ENCODE measurements at regions not wholly inside any gene's neighbourhood (a gene's known extent, or its start where the extent isn't known, plus 50 kb on each side); places are given as distances from the start of the nearest gene placed in this dataset.

- no peak for DNase-seq
- no peaks in the 10 kb centered on the region for H3K9me3 ChIP-seq
- H3K4me1 ChIP-seq (ENCODE audit: low read depth), result no peaks in the 10 kb centered on the region
- intact Hi-C loops (cut with DNase I, micrococcal nuclease), result no loop called here
- no peak for ATAC-seq
- no peak for TF ChIP-seq CTCF (IDR thresholded peaks at IDR 0.05)
- no peaks in the 10 kb centered on the region for H3K36me3 ChIP-seq (ENCODE audit: low read depth)
- H3K4me3 ChIP-seq, result no peak overlapping the region
Observed at GRCh38 chr1:238177960-238178645, 287.4 kb upstream of the ZP4 start.

- intact Hi-C loops (cut with DNase I, micrococcal nuclease), result no loop called here
- DNase-seq, result no peak
- no peaks in the 10 kb centered on the region for H3K4me1 ChIP-seq (ENCODE audit: low read depth)
- no peaks in the 10 kb centered on the region for H3K9me3 ChIP-seq
- ATAC-seq, result no peak
- no peaks in the 10 kb centered on the region for H3K36me3 ChIP-seq (ENCODE audit: low read depth)
- no peak overlapping the region for H3K4me3 ChIP-seq
- TF ChIP-seq CTCF (IDR thresholded peaks at IDR 0.05), result no peak
Observed at GRCh38 chr1:238177351-238177750, 286.6 kb upstream of the ZP4 start.

- no peak for ATAC-seq
- Histone ChIP-seq H3K9me3 (no peaks in the 10 kb centered on the region), H3K4me1 (ENCODE audit: low read depth) (no peaks in the 10 kb centered on the region), H3K4me3 (no peak overlapping the region), H3K36me3 (ENCODE audit: low read depth) (no peaks in the 10 kb centered on the region)
- TF ChIP-seq CTCF (IDR thresholded peaks at IDR 0.05), result no peak
- DNase-seq, result no peak
- intact Hi-C loops (cut with DNase I, micrococcal nuclease), result no loop called here
Observed at GRCh38 chr1:238176441-238176840, 285.7 kb upstream of the ZP4 start.

GRCh38 chr1:238171985-238172384 lies 281.3 kb upstream of the ZP4 start:
- H3K9me3 ChIP-seq, result no peaks in the 10 kb centered on the region
- H3K4me3 ChIP-seq, result no peak overlapping the region
- ATAC-seq (no peak), DNase-seq (no peak)
- intact Hi-C loops (cut with DNase I, micrococcal nuclease), result no loop called here
- no peak for TF ChIP-seq CTCF (IDR thresholded peaks at IDR 0.05)
- no peaks in the 10 kb centered on the region for H3K4me1 ChIP-seq (ENCODE audit: low read depth)
- H3K36me3 ChIP-seq (ENCODE audit: low read depth), result no peaks in the 10 kb centered on the region

GRCh38 chr1:238161955-238162354 lies 271.2 kb upstream of the ZP4 start:
- Histone ChIP-seq H3K9me3 (peaks cover 24% of the 10 kb centered on the region), H3K4me1 (ENCODE audit: low read depth) (no peaks in the 10 kb centered on the region), H3K4me3 (no peak overlapping the region), H3K36me3 (ENCODE audit: low read depth) (no peaks in the 10 kb centered on the region)
- intact Hi-C loops (cut with DNase I, micrococcal nuclease), result no loop called here
- DNase-seq (no peak), ATAC-seq (no peak)
- no peak for TF ChIP-seq CTCF (IDR thresholded peaks at IDR 0.05)

- intact Hi-C loops (cut with DNase I, micrococcal nuclease), result no loop called here
- DNase-seq (no peak), ATAC-seq (no peak)
- Histone ChIP-seq H3K9me3 (no peaks in the 10 kb centered on the region), H3K4me1 (ENCODE audit: low read depth) (no peaks in the 10 kb centered on the region), H3K4me3 (no peak overlapping the region), H3K36me3 (ENCODE audit: low read depth) (no peaks in the 10 kb centered on the region)
- TF ChIP-seq CTCF (IDR thresholded peaks at IDR 0.05), result no peak
Observed at GRCh38 chr1:238153939-238154338, 263.2 kb upstream of the ZP4 start.

All from mucosa of descending colon (tissue), 3 donors.